ENCODE measurements at regions not wholly inside any gene's neighbourhood (a gene's known extent, or its start where the extent isn't known, plus 50 kb on each side); places are given as distances from the start of the nearest gene placed in this dataset.

DNA sequence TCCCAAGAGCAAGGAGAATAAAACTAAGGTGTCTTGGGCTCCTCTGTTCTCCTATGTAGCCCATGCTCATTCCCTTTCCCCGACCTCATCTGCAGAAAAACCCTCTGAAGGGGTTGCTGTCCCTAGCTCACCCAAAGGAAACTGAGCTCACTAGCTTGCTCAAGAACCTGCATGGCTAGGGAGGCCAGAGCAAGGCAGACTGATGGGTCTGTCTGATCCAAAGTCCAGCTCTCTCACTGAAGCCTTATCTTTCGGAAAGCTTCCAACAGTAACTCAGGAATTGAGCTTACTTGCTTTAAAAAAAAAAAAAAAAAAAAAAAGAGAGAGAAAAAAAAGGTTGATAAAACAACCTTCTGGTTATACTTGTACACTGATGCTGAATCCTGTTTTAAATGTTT is 141.4 kb upstream of the TOPAZ1 start:
- TF ChIP-seq, protein P1, sequence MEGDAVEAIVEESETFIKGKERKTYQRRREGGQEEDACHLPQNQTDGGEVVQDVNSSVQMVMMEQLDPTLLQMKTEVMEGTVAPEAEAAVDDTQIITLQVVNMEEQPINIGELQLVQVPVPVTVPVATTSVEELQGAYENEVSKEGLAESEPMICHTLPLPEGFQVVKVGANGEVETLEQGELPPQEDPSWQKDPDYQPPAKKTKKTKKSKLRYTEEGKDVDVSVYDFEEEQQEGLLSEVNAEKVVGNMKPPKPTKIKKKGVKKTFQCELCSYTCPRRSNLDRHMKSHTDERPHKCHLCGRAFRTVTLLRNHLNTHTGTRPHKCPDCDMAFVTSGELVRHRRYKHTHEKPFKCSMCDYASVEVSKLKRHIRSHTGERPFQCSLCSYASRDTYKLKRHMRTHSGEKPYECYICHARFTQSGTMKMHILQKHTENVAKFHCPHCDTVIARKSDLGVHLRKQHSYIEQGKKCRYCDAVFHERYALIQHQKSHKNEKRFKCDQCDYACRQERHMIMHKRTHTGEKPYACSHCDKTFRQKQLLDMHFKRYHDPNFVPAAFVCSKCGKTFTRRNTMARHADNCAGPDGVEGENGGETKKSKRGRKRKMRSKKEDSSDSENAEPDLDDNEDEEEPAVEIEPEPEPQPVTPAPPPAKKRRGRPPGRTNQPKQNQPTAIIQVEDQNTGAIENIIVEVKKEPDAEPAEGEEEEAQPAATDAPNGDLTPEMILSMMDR (IDR thresholded peaks at IDR 0.05; ENCODE audit: insufficient read depth, missing control alignments): no peak
- no peak for DNase-seq (ENCODE audit: insufficient read length, low spot score)
- no peak for FAIRE-seq

DNA sequence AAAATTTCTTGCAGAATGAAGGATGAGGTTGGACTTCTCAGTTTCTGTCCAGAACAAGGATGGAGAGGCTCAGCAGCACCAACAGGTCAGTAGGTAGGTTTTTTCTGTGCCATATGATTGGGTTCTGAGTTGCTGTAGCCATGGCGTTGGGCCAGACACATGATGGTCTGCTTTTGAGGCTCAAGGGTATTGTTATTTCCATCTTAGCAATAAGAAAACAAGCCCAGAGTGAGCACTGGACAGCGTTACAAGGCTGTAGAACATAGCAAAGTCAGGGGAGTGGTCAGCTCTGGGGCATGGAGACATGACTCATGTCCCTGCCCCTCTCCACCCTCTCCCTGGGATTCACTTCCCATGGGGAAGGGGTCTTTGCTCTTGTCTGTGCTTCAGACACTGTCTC is 137.6 kb upstream of the TOPAZ1 start:
- TF ChIP-seq, protein P1 (IDR thresholded peaks at IDR 0.05; ENCODE audit: insufficient read depth, missing control alignments): no peak
- DNase-seq (ENCODE audit: insufficient read length, low spot score) (no peak), FAIRE-seq (no peak)

DNA sequence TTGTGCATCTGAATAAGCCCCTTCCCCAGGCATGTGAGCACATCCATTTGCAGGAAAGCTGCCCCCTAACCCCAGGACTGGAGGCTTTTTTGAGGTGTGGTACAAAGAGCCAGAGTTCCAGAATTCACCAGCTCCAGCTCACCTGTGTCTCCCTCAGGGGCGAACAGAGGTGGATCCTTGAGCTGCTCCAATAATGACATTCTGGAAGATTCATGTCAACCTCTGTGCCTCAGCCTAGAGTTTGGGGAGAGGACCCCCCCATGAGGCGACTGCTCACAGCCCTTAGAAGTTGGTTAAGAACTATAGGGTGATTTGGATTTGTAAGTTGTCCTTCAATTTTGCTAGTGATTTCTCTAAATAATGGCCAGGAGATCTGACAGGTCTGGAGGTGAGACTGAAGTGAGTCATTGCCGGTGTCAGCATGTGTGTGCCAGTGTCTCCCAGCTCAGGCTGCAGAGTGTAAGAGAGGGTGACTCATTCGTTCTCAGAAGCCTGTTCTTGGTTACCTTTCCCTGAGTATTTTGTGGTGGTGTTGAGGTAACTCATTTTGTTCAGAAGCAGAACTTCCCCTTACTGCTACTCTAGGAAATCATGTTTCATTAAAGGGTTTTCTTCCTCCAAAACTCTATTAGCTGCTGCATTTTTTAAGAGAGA is 136.9 kb upstream of the TOPAZ1 start:
- DNase-seq (ENCODE audit: insufficient read length, low spot score): no peak
- no peak for FAIRE-seq
- TF ChIP-seq, protein P1 (IDR thresholded peaks at IDR 0.05; ENCODE audit: insufficient read depth, missing control alignments): no peak

DNA sequence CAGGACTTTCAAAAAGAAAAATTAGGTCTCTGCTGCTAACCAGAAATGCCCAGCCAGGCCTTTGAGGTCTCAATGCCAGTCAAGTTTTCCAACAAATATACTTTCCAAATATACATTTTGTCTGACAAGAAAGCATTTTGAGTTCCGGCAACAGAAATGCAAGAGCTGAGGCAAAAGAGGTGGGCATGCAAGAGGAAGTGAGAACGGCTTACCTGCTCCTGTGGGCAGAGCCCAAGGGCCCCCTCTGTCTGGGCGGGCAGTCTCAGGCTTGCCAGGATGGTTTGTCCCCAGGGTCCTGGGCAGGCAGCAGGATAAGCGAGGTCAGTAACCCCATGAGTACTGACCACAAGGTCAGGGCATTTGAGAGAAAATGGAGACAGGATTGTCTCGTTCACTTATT is 136.1 kb upstream of the TOPAZ1 start:
- DNase-seq (ENCODE audit: insufficient read length, low spot score): no peak
- TF ChIP-seq, protein P1 (IDR thresholded peaks at IDR 0.05; ENCODE audit: insufficient read depth, missing control alignments): no peak
- no peak for FAIRE-seq

DNA sequence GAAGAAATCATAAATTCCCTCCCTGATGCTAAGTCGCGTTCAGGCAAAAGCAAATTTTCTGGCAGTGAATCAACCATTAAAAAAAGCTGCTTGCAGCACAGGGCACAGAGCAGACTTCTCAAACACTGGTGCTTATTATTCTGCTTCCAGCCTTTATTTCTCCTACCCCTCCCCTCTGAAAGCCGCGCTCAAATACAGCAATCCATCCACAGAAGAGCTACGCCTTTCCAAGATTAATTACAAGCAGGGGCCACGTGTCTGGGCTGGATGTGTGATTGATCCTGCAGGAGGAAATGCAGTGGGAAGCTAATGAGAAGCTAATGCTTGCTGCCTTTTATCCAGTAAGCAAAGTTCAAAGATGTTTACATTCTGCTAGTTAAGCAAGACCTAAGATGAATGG is 134.9 kb upstream of the TOPAZ1 start:
- TF ChIP-seq, protein P1 (IDR thresholded peaks at IDR 0.05; ENCODE audit: insufficient read depth, missing control alignments): no peak
- no peak for DNase-seq (ENCODE audit: insufficient read length, low spot score)
- no peak for FAIRE-seq

DNA sequence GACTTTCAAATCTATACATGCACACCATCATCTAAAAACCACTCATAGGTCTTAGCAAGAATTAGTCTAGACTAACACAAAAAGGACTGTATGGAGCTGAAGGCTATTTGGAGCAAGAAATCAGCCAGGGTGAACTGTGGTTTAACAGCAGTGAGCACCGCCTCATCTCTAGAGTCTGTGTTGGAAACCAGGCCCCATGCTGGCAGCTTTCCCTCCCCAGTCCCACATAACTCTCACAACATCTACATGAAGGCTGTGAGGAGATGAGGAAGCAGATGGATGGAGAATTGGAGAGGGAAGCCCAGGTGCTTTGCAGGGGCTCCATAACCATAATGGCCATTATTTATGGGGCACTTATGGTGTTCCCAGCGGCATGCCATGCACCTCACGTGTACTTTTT is 133.2 kb upstream of the TOPAZ1 start:
- DNase-seq (ENCODE audit: insufficient read length, low spot score) (no peak), FAIRE-seq (no peak)
- TF ChIP-seq, protein P1 (IDR thresholded peaks at IDR 0.05; ENCODE audit: insufficient read depth, missing control alignments): no peak

DNA sequence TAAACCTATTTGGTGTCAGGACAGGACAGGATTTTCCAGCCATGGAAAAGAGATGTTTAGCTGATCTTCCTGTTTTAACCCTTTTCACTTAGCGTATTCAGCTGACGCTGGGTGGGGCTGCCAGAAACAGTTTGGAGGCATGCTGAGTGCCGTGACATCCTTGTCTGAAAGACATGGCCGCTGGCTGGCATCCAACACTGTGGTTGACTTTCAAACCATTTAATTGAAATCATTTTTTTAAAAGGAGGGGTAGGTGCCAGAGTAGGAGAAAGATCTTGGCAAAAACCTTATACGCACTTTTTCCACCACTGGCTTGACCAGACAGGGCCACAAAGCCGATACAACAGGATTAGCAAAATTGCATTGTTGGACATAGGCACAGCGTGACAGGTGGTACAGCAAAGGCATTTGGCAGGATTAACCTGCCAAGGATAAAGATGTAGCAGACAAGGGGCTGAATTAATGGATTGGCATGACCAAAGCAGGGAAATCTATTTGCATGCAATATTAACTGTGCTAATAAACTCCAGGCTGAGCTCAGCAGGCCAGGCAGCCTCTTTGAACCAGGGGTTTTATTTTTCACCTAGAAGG is 131.8 kb upstream of the TOPAZ1 start:
- DNase-seq (ENCODE audit: insufficient read length, low spot score) (peak; percentile 55), FAIRE-seq (peak; percentile 82)

More for the DNA sequence above, 131.8 kb upstream of the TOPAZ1 start:
- TF ChIP-seq, protein P1 (IDR thresholded peaks at IDR 0.05; ENCODE audit: insufficient read depth, missing control alignments): no peak

All from D721Med (cell line).